GM21528 (cell line): ENCODE measurements at regions not wholly inside any gene's neighbourhood (a gene's known extent, or its start where the extent isn't known, plus 50 kb on each side); places are given as distances from the start of the nearest gene placed in this dataset.
"Not testable (repeated sequence)": the region's sequence is repeated elsewhere in the genome, so short reads cannot be mapped to it uniquely, and the experiment has no call there.

Experiments used
- ATAC-seq: cut with Tn5 transposase; IDR thresholded peaks from one replicate; pipeline ENCODE4 v1.9.1; 2021; ENCODE audit warnings: mild to moderate bottlenecking, moderate library complexity; ENCODE audit not compliant: unreplicated experiment, low FRiP score

DNA sequence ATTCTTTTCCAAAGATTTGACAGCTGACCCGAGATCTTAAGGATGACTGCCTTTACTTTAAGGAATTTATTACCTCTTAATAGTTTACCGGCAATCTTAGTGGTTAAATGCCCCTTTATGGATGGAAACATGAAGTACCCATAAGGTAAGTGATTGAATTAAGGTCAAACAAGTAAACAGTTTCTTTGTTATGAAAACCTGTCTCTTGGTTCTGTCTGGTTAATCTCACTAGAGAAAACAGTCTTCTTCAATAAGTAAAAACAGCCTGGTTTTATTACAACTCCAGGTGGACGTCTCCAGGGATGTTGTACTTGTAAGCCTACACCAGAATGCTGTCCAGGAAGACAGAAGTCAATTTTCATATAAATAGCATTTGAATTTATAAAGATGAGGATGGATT, 161.8 kb upstream of the MTPN start:
- no peak for ATAC-seq

DNA sequence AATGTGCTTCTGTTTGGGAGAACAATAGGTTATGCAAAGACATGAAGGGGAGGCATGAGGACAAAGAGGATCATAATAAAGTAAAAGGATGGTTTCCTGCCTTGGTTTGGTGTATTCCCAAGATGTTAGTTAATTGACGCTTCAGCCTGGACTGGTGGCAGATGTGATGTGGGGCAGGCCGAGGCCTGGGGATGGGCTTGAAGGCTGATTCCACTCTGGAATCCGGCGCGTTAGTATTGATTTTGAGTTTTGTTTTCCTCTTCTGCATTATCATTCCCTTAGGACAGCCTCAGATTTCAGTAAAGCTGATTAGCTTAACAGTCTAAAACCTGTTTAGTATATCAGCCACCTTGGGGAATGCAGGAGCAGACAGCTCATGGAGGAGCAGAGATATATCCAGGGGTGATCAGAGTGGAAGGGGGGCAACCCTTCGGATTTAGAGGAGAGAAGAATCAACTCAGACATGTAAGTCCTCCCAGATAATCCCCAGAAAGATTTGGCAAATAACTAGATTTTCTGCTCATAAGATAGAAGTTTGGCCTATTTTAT, 159.8 kb upstream of the MTPN start:
- ATAC-seq, result no peak

DNA sequence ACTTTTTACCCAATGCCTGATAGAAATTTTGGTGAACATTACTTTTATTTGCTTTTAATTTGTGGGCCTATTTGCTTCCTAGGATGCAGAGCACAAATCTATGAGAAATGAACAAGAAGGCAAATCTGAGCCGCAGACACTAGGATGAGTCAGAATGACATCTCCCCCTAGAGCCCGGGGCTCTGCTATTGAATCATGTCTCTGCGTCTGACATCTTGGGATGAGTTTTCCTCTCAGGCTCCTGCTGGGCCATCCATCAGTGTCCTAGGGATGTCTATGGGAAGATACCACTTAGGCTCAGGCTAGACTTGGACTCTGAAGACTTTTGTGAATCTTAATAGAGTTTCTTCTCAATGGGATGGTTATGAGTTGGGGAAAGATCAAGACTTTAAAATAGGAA, 157.3 kb upstream of the MTPN start:
- ATAC-seq, result no peak

DNA sequence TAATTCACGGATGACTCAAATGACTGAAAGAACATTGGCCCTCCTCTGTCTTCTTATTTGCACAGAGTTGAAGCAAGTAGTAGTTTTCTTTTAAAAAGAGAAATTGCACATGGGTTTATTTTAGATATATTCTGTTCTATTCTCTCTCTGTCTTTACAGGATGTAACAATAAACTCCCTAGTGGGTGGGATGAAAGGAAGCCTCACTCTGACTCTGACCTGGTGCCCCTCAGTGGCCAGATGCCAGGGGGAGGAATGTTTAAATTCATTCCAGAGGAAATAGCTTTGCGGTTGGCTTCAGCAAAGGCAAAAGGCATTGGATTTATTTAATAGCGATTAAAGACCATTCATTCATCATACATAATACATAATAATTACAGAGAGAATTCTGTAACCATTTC, 156.4 kb upstream of the MTPN start:
- no peak for ATAC-seq

DNA sequence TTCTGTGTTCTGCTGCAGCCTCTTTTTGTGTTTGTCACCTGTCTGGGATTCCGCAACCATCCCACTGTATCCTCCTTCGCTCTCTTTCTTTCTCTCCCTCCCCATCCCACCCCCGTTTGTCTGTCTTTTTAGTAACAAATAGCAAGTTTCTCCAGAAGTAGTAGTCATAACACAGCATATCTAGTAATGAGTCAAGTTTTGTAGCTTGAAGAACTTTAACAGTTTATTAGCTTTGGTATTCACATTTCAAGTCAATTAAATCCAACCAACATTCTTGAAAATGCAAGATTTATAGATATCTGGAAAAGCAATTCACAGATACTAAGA, 154.1 kb upstream of the MTPN start:
- no peak for ATAC-seq

DNA sequence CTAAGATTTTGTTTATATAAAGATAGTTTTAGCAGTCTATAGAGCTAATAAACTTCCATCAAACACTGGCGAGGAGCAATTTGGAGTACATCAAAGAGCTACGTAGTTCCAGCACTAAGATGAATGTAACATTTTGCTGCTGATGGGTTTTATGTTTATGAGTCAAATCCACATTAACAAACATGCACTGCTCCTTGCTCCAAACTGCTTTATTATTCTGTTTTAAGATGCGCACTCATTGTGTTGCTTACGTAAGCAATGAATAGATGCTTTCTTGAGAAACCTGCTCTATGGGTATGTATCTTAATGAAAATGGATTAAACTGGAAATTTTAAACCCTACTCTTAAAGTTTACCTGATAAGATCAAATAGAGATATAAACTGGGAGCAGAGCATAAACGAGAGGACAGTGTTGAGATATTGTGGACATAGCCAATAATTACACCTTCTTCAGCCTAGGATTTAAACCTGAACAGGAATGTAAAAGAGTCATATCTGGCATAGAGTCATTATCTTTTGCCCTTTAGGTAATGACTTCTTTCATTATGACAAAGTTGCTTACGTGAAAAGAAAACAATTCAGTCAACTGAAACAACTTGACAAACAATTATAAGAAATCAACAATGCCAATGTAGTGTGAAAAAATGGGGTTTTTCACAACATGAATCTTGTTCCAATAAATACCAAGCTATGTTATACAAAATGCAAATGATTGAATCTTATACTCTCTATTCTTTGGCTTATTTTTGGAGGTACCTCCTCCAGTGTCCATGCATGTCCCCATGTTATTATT, 153.5 kb upstream of the MTPN start:
- ATAC-seq, result no peak

DNA sequence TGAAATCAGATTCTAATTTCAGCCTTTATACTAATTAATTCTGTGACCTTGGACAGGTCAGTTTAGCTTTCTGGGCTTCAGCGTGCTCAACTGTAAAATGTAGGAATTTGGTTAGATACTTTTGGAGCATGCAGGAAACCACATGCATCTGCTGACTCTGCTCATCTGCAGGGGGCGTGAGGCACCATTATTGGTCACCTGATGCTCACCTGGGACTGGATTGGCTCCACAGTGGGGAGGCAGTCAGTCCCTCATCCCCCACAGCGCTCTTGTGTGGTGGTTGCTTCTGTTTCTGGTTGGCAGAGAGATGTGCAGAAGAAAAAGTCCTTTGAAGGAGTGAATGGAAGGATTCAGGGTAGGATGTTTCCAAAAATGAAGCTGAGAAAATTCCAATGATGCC, 150.9 kb upstream of the MTPN start:
- ATAC-seq, result no peak

DNA sequence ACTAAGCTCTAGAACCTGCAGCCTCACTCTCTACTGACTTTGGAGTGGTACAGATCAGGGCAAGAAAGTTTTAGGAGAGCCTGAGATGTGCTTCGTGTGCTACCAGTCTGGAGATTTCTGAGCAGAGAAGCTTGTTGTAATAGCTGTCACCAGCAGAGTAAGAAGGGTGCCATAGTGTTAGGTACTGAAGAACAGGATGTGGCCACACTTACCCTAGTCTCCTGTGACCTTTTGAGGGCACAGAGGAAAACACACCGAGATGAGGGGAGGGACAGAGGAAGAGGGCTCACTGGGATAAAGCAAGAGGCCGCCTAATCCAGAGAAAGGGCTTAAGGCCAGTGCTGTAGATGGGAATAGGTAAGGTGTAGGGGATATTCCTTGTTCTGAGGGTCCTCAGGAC, 146.2 kb upstream of the MTPN start:
- ATAC-seq, result no peak

DNA sequence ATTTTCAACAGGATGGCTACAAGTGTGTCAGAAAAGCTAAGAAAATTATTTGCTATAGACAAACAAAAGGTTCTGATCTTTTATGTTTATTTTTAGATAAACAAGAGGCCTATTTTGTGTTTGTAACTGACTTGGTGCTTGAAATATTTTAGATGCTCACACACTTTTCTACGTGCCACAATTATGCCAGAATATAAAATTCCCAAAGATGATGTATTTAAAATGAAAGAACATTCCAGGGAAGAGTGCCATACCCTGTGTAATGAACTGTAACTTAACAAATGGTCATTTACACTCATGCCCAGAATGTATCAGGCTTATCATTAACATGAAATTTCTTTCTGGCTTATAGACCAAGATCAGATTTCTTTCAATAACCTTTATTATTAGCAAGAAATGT, 144.9 kb upstream of the MTPN start:
- ATAC-seq, result no peak

DNA sequence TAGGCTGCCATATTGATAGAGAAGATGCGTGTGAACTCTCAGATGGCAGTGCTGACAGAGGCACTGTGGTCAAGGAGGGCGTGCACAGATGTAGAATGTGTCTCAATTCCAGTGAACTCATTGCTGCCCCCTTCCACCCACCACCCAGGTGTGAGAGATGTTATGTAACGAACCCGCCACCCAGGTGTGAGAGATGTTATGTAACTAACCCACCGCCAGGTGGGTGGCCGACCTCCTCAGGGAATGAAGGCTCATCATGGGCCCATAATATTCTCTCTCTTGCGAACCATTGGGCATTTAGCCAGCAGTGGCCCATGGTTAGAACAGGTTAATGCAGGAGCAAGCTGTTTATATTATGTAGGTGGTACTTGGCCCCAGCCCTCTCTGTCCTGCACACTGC, 140.4 kb upstream of the MTPN start:
- ATAC-seq, result no peak

DNA sequence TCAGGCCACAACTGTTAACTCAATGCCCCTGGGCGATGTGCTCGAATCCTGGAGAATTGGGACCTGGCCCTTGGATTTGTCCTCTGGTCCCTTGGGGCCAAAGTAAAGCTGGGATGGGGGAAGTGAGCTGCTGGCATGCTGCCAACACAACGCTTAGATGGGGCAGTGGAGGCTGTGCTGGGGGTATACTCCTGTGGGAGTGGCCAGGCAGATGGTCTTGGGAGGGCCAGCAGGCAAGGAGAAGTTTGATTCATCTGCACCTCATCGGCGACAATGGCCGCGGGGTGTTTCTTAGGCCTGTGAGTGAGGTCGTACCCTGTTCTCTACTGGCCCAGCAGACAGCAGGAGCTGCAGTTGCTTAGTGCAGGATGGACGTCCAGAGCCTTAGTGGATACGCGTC, 139.0 kb upstream of the MTPN start:
- no peak for ATAC-seq

DNA sequence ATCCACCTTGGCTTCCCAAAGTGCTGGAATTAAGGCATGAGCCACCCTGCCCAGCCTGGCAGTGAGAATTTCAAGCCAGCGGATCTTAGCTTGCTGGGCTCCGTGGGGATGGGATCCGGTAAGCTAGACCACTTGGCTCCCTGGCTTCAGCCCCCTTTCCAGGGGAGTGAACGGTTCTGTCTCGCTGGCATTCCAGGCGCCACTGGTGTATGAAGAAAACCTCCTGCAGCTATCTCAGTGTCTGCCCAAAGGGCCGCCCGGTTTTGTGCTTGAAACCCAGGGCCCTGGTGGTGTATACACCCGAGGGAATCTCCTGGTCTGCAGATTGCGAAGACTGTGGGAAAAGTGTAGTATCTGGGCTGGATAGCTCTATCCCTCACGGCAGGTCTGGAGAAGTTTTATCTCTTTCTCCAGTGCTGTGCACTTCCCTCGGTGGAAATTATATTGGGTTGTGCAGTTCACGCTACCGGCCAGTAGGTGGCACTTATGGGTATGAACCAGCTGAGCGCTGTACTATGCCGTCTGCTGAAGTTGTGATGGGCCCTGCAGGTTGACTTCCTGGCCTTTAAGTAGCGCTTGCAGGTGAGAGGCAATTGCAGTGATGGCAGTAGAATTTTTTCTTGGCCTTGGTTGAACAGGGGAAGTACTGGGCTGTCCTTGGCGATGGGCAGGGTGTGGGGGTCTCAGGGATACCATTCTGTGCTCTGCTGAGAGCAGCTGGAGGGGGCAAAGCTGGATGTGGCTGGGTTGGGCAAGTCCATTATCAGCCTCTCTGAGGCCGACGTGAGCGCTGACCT, 138.0 kb upstream of the MTPN start:
- peak; percentile 99 for ATAC-seq

DNA sequence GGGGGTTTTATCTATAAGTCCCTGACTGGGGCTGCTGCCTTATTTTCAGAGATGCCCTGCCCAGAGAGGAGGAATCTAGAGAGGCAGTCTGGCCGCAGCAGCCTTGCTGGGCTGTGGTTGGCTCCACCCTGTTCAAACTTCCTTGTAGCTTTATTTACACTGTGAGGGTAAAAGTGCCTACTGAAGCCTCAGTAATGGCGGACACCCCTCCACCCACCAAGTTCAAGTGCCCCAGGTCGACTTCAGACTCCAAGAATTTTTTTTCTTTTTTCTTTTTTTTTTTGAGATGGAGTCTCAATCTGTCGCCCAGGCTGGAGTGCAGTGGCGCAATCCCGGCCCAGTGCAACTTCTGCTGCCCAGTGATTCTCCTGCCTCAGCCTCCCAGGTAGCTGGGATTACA, 137.3 kb upstream of the MTPN start:
- ATAC-seq, result not testable (repeated sequence)

DNA sequence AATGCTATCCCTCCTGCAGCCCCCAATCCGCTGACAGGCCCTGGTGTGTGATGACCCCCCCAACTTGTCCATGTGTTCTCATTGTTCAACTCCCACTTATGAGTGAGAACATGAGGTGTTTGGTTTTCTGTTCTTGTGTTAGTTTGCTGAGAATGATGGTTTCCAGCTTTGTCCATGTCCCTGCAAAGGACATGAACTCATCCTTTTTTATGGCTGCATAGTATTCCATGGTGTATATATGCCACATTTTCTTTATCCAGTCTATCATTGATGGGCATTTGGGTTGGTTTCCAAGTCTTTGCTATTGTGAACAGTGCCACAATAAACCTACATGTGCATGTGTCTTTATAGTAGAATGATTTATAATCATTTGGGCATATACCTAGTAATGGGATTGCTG, 131.9 kb upstream of the MTPN start:
- not testable (repeated sequence) for ATAC-seq

DNA sequence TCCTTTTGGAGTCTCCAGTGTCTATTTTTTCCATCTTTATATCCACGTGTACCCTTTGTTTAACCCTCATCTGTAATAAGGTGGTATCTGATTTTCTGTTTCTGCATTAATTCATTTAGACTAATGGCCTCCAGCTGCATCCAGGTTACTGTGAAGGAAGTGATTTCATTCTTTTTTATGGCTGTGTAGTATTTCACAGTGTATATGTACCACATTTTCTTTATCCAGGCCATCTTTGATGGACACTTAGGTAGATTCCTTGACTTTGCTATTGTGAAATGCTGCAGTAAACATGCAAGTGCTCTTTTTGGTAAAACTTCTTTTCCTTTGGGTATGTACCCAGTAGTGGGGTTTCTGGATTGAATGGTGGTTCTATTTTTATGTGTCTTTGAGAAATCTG, 128.0 kb upstream of the MTPN start:
- ATAC-seq, result no peak

DNA sequence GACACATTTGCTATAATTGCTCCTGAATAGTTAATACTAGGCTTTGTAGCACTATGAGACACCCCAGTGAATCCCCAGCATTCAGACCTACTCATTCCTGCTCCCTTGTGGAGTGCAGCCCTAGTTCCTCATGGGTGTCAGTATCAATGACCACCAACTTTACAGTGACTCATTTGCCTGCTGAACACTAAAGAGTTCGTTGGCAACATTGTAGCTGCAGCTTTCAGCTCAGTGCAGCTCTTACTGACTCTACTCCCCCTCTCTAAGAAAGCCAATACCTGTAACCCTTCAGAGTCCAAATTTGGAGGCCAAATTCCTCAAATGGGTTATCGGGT, 127.1 kb upstream of the MTPN start:
- ATAC-seq, result no peak

DNA sequence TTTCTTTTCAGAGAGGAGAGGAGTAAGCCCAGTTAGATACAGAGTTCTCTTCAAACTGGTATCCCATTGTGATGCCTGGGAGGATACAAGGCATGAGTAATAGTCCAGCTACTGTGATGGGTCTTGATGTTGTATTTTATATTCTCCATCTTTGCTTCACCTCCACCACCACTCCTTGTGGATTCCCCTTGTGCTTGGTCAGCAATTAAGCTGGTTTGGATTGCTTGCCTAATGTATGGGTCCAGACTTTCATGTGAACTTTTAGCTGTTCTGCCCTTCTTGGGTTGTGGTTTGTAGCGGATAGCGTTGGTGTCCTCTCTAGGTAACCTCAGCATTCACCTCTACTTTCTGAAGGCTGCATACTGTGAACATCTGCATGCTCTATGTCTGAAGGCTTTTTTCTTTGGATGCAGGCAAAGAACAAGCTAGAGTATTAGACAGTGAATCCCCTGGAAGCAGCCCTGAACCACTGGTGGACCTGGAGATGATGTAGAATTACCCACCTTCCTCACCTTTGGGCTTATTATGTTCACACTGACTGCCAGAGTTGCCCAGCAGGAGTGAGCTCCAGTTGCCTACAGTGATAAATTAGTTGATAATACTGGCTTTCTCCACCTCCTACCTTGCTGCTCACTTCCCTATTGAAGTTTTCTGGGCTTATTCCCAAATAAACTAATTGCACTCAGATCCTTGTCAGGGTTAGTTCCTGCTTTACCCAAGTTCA, 126.5 kb upstream of the MTPN start:
- no peak for ATAC-seq

DNA sequence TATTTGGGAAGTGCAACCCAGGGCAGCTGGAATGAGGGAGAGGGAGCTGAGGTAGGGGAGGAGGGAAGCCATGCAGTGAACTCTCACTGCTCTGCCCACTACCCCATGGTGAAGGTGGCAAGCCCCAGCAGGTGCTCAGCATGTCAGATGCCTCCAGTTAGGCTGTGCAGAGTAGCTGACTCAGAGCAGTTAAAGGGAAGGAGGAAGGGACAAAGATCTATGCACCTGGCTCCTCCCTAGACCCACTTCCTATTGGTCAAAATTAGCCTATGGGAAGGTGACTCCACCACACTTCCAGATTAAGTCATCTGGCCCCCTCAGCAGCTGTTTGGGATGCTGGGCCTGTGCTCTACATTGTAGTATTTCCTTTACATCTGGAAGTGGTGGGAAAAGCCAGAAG, 125.7 kb upstream of the MTPN start:
- no peak for ATAC-seq

DNA sequence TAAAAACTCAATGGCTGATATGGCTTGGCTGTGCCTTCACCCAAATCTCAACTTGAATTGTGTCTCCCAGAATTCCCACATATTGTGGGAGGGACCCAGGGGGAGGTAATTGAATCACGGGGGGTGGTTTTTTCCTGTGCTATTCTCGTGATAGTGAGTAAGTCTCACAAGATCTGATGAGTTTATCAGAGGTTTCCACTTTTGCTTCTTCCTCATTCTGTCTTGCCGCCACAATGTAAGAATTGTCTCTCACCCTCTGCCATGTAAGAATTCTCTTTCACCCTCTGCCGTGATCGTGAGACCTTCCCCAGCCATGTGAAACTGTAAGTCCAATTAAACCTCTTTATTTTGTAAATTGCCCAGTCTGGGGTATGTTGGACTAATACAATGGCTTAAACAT, 115.6 kb upstream of the MTPN start:
- ATAC-seq, result not testable (repeated sequence)

DNA sequence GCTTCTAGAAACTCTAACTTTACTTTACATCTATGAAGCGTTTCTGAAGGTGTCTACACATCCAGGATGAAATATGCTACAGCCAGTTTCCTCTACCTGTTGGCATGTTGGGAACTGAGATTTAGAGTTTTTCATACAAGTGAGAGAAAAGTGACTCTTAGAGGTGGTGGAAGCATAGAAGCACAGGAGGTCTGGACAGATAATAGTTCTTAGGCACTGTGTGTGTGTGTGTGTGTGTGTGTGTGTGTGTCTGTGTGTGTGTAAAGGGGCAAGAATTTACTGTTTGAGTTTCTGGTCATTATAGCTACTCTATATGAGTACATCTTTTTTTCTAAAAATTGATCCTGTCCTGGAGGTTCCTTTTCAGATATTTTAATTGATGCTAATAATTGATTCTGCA, 110.7 kb upstream of the MTPN start:
- ATAC-seq, result no peak

DNA sequence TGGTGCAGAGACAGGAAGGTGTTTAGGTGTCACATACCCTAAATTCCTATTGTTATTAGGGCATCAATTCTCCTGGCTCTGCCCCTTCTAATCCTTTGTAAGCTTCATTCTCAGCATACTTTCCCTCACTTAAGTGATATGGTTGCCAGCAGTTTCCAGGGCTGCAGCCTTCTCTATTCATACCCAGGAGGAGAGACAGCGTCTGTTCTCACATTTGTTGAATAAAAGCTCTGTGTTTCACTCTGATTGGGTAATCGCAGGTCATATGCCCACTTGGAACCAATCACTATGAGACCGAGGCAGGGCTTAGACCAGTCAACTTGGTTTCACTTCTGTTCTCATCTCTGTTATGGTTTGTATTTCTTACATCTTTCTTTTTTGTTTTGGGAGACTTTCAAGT, 109.6 kb upstream of the MTPN start:
- ATAC-seq, result peak; percentile 86
